Activated T-cell treated with anti-CD3 and anti-CD28 coated beads, Interleukin-2, amount 50 U/mL, for 24 hours (primary cell): ENCODE measurements at regions not wholly inside any gene's neighbourhood (a gene's known extent, or its start where the extent isn't known, plus 50 kb on each side); places are given as distances from the start of the nearest gene placed in this dataset.
"Not testable (repeated sequence)": the region's sequence is repeated elsewhere in the genome, so short reads cannot be mapped to it uniquely, and the experiment has no call there.

Source experiments
- DNase-seq: peaks from one replicate; pipeline ENCODE4 v3.0.0-alpha.2; 2020
- H3K27ac Mint-ChIP-seq: 2 replicates; pipeline ENCODE4 v1.8.0; 2020; ENCODE audit warnings: mild to moderate bottlenecking, mixed read lengths
- H3K27me3 Mint-ChIP-seq: 2 replicates; pipeline ENCODE4 v1.8.0; 2020; ENCODE audit warnings: mixed read lengths
- H3K36me3 Mint-ChIP-seq: 2 replicates; pipeline ENCODE4 v1.8.0; 2020; ENCODE audit warnings: low read depth, mixed read lengths
- H3K4me1 Mint-ChIP-seq: 2 replicates; pipeline ENCODE4 v1.8.0; 2020; ENCODE audit warnings: low read depth, mixed read lengths
- H3K4me3 Mint-ChIP-seq: 2 replicates; pipeline ENCODE4 v1.8.0; 2020; ENCODE audit warnings: mild to moderate bottlenecking, moderate library complexity, mixed read lengths
- H3K9me3 Mint-ChIP-seq: 2 replicates; pipeline ENCODE4 v1.8.0; 2020; ENCODE audit warnings: mixed read lengths

GRCh38 chr22:40094485-40094884, 83.2 kb upstream of the TNRC6B start:
- peak overlapping the region; percentile 63 for H3K4me3 Mint-ChIP-seq
- H3K27me3 Mint-ChIP-seq: no peaks in the 10 kb centered on the region
- peaks cover 77% of the 10 kb centered on the region for H3K4me1 Mint-ChIP-seq
- H3K36me3 Mint-ChIP-seq: no peaks in the 10 kb centered on the region
- H3K9me3 Mint-ChIP-seq: no peaks in the 10 kb centered on the region
- no peak for DNase-seq
- H3K27ac Mint-ChIP-seq: peak overlapping the region; percentile 78

- H3K27ac Mint-ChIP-seq, H3K9me3 Mint-ChIP-seq, H3K27me3 Mint-ChIP-seq, H3K36me3 Mint-ChIP-seq, H3K4me3 Mint-ChIP-seq, DNase-seq: not testable (repeated sequence)
- H3K4me1 Mint-ChIP-seq: peaks cover 61% of the 10 kb centered on the region
Measured at GRCh38 chr22:40099887-40100286, 77.8 kb upstream of the TNRC6B start.

- H3K9me3 Mint-ChIP-seq: no peaks in the 10 kb centered on the region
- H3K27ac Mint-ChIP-seq: peak overlapping the region; percentile 92
- no peaks in the 10 kb centered on the region for H3K27me3 Mint-ChIP-seq
- peaks cover 80% of the 10 kb centered on the region for H3K4me1 Mint-ChIP-seq
- no peak for DNase-seq
- H3K4me3 Mint-ChIP-seq: peak overlapping the region; percentile 15
- H3K36me3 Mint-ChIP-seq: no peaks in the 10 kb centered on the region
Measured at GRCh38 chr22:40105755-40106154, 72.0 kb upstream of the TNRC6B start.

GRCh38 chr22:40107244-40107643, 70.5 kb upstream of the TNRC6B start:
- H3K9me3 Mint-ChIP-seq: no peaks in the 10 kb centered on the region
- no peak for DNase-seq
- no peaks in the 10 kb centered on the region for H3K27me3 Mint-ChIP-seq
- peaks cover 80% of the 10 kb centered on the region for H3K4me1 Mint-ChIP-seq
- no peaks in the 10 kb centered on the region for H3K36me3 Mint-ChIP-seq
- peak overlapping the region; percentile 77 for H3K4me3 Mint-ChIP-seq
- H3K27ac Mint-ChIP-seq: peak overlapping the region; percentile 92

GRCh38 chr22:40107851-40108378, 69.8 kb upstream of the TNRC6B start:
- H3K9me3 Mint-ChIP-seq: no peaks in the 10 kb centered on the region
- H3K27ac Mint-ChIP-seq: peak overlapping the region; percentile 92
- no peaks in the 10 kb centered on the region for H3K27me3 Mint-ChIP-seq
- peaks cover 86% of the 10 kb centered on the region for H3K4me1 Mint-ChIP-seq
- peak; percentile 60 for DNase-seq
- H3K4me3 Mint-ChIP-seq: peak overlapping the region; percentile 77
- no peaks in the 10 kb centered on the region for H3K36me3 Mint-ChIP-seq

GRCh38 chr22:40108396-40108795, 69.3 kb upstream of the TNRC6B start:
- peaks cover 87% of the 10 kb centered on the region for H3K4me1 Mint-ChIP-seq
- no peaks in the 10 kb centered on the region for H3K27me3 Mint-ChIP-seq
- peak overlapping the region; percentile 77 for H3K4me3 Mint-ChIP-seq
- DNase-seq: no peak
- H3K9me3 Mint-ChIP-seq: no peaks in the 10 kb centered on the region
- peak overlapping the region; percentile 92 for H3K27ac Mint-ChIP-seq
- H3K36me3 Mint-ChIP-seq: no peaks in the 10 kb centered on the region

GRCh38 chr22:40108926-40109325, 68.8 kb upstream of the TNRC6B start:
- H3K9me3 Mint-ChIP-seq, H3K4me3 Mint-ChIP-seq, H3K27me3 Mint-ChIP-seq, H3K36me3 Mint-ChIP-seq, DNase-seq: not testable (repeated sequence)
- Mint-ChIP-seq H3K27ac (peak overlapping the region; percentile 68), H3K4me1 (peaks cover 91% of the 10 kb centered on the region)

GRCh38 chr22:40111451-40111850, 66.3 kb upstream of the TNRC6B start:
- Mint-ChIP-seq H3K4me1 (peaks cover 91% of the 10 kb centered on the region), H3K27ac (peak overlapping the region; percentile 77), H3K36me3 (no peaks in the 10 kb centered on the region), H3K27me3 (no peaks in the 10 kb centered on the region), H3K9me3 (no peaks in the 10 kb centered on the region), H3K4me3 (no peak overlapping the region)
- DNase-seq: no peak

- Mint-ChIP-seq H3K27ac (peak overlapping the region; percentile 71), H3K36me3 (no peaks in the 10 kb centered on the region), H3K9me3 (no peaks in the 10 kb centered on the region), H3K4me3 (no peak overlapping the region), H3K27me3 (no peaks in the 10 kb centered on the region), H3K4me1 (peaks cover 93% of the 10 kb centered on the region)
- DNase-seq: no peak
Measured at GRCh38 chr22:40112595-40112994, 65.1 kb upstream of the TNRC6B start.

GRCh38 chr22:40113696-40114095, 64.0 kb upstream of the TNRC6B start:
- H3K9me3 Mint-ChIP-seq: no peaks in the 10 kb centered on the region
- peak overlapping the region; percentile 9 for H3K27ac Mint-ChIP-seq
- H3K4me1 Mint-ChIP-seq: peaks cover 93% of the 10 kb centered on the region
- H3K36me3 Mint-ChIP-seq: peaks cover 2% of the 10 kb centered on the region
- no peaks in the 10 kb centered on the region for H3K27me3 Mint-ChIP-seq
- H3K4me3 Mint-ChIP-seq: no peak overlapping the region
- no peak for DNase-seq

- Mint-ChIP-seq H3K4me1 (peaks cover 87% of the 10 kb centered on the region), H3K27me3 (no peaks in the 10 kb centered on the region), H3K4me3 (no peak overlapping the region), H3K9me3 (no peaks in the 10 kb centered on the region), H3K27ac (peak overlapping the region; percentile 68), H3K36me3 (peaks cover 5% of the 10 kb centered on the region)
- DNase-seq: no peak
Measured at GRCh38 chr22:40114411-40114810, 63.3 kb upstream of the TNRC6B start.

- Mint-ChIP-seq H3K27me3 (no peaks in the 10 kb centered on the region), H3K4me3 (peak overlapping the region; percentile 28), H3K36me3 (peaks cover 13% of the 10 kb centered on the region), H3K9me3 (no peaks in the 10 kb centered on the region), H3K4me1 (peaks cover 85% of the 10 kb centered on the region), H3K27ac (peak overlapping the region; percentile 81)
- no peak for DNase-seq
Measured at GRCh38 chr22:40116496-40117200, 61.1 kb upstream of the TNRC6B start.

- Mint-ChIP-seq H3K36me3 (peaks cover 25% of the 10 kb centered on the region), H3K27ac (peak overlapping the region; percentile 20), H3K9me3 (no peaks in the 10 kb centered on the region), H3K4me3 (no peak overlapping the region), H3K27me3 (no peaks in the 10 kb centered on the region), H3K4me1 (peaks cover 80% of the 10 kb centered on the region)
- DNase-seq: no peak
Measured at GRCh38 chr22:40118979-40119378, 58.7 kb upstream of the TNRC6B start.

GRCh38 chr22:40120848-40121247, 56.9 kb upstream of the TNRC6B start:
- H3K27ac Mint-ChIP-seq: no peak overlapping the region
- H3K27me3 Mint-ChIP-seq: no peaks in the 10 kb centered on the region
- H3K4me1 Mint-ChIP-seq: peaks cover 70% of the 10 kb centered on the region
- DNase-seq: no peak
- no peak overlapping the region for H3K4me3 Mint-ChIP-seq
- H3K9me3 Mint-ChIP-seq: no peaks in the 10 kb centered on the region
- peaks cover 33% of the 10 kb centered on the region for H3K36me3 Mint-ChIP-seq

- no peaks in the 10 kb centered on the region for H3K9me3 Mint-ChIP-seq
- peaks cover 64% of the 10 kb centered on the region for H3K4me1 Mint-ChIP-seq
- H3K27me3 Mint-ChIP-seq: no peaks in the 10 kb centered on the region
- peak overlapping the region; percentile 57 for H3K27ac Mint-ChIP-seq
- H3K36me3 Mint-ChIP-seq: peaks cover 34% of the 10 kb centered on the region
- no peak overlapping the region for H3K4me3 Mint-ChIP-seq
- no peak for DNase-seq
Measured at GRCh38 chr22:40121461-40121860, 56.3 kb upstream of the TNRC6B start.
